Endothelial cell of umbilical vein (primary cell): ENCODE measurements at regions not wholly inside any gene's neighbourhood (a gene's known extent, or its start where the extent isn't known, plus 50 kb on each side); places are given as distances from the start of the nearest gene placed in this dataset.

Experiments
- BruUV-seq: library from RNA; stranded (reverse); fragments of 400-500 nt; replicated peaks from 2 replicates; lab custom pipeline; 2021; lab: Mats Ljungman, UMichigan
- CTCF ChIA-PET: fragments of 300-600, 350-600 bp; sonication (Branson Sonifier 250); formaldehyde crosslinking; loops from one replicate; lab custom pipeline; 2021; ENCODE audit warnings: antibody characterized with exemption, inconsistent platforms; lab: Charles Lee
- POLR2A ChIA-PET: fragments of 300-600, 350-600 bp; sonication (Branson Sonifier 250); formaldehyde crosslinking; loops from one replicate; lab custom pipeline; 2021; ENCODE audit warnings: antibody characterized with exemption, inconsistent platforms; lab: Charles Lee
- DNase-seq: peaks from one replicate; pipeline ENCODE4 v3.0.0-alpha.2; 2011; ENCODE audit warnings: low read depth, low spot score
- FAIRE-seq: peaks from 2 replicates; lab custom pipeline; 2011; peaks lifted over from hg19 to GRCh38; lab: Jason Lieb, UNC
- H2AFZ ChIP-seq: 2 replicates; pipeline ENCODE4 v1.6.0; 2012; ENCODE audit warnings: low read depth, low read length, control low read depth, inconsistent platforms
- H3K27ac ChIP-seq: 2 replicates; pipeline ENCODE4 v1.5.1; 2011; ENCODE audit warnings: low read depth, mild to moderate bottlenecking, control low read depth, low read length, moderate library complexity; ENCODE audit not compliant: insufficient read depth
- H3K27me3 ChIP-seq, 2 experiments: 2 replicates each; pipeline versions ENCODE4 v1.6.0 to v1.6.1; 2011; ENCODE audit warnings: low read length in 2 of 2, mixed read lengths in 1 of 2; ENCODE audit not compliant: control insufficient read depth in 2 of 2, insufficient read depth in 2 of 2
- H3K36me3 ChIP-seq, 2 experiments: 2 replicates in 1 of 2; 3 replicates in 1 of 2; pipeline ENCODE4 v1.5.1; 2011; ENCODE audit warnings: low read length in 2 of 2, mild to moderate bottlenecking in 1 of 2, moderate library complexity in 1 of 2; ENCODE audit not compliant: control insufficient read depth in 2 of 2, insufficient read depth in 2 of 2; ENCODE audit errors: extremely low read depth in 1 of 2
- H3K4me1 ChIP-seq: 3 replicates; pipeline ENCODE4 v1.5.1; 2011; ENCODE audit warnings: mild to moderate bottlenecking, low read length; ENCODE audit not compliant: control insufficient read depth, insufficient read depth; ENCODE audit errors: extremely low read depth
- H3K4me2 ChIP-seq: 2 replicates; pipeline ENCODE4 v1.6.1; 2011; ENCODE audit warnings: low read length, control low read depth, mixed read lengths; ENCODE audit not compliant: insufficient read depth
- H3K4me3 ChIP-seq, 3 experiments: fragments of 200-600 bp in 1 of 3; sonication (generic), shearing (Covaris generic) in 1 of 3; replicated peaks in 1 of 3; 2 replicates each; pipeline ENCODE4 v1.5.1; 2011 to 2016; ENCODE audit warnings: control low read depth in 3 of 3, low read length in 3 of 3, mild to moderate bottlenecking in 2 of 3, inconsistent platforms in 1 of 3, low read depth in 1 of 3, moderate library complexity in 1 of 3; ENCODE audit not compliant: insufficient read depth in 1 of 3
- H3K79me2 ChIP-seq: 2 replicates; pipeline ENCODE4 v1.6.0; 2012; ENCODE audit warnings: low read length, inconsistent platforms; ENCODE audit not compliant: control insufficient read depth, insufficient read depth
- H3K9ac ChIP-seq: replicated peaks from 2 replicates; pipeline ENCODE3; 2011; ENCODE audit warnings: low read length, control low read depth; ENCODE audit not compliant: insufficient read depth; ENCODE audit errors: extremely low read depth
- H3K9me1 ChIP-seq: replicated peaks from 3 replicates; pipeline ENCODE4 v1.6.0; 2011; ENCODE audit warnings: mild to moderate bottlenecking, low read length; ENCODE audit not compliant: control insufficient read depth, insufficient read depth; ENCODE audit errors: extremely low read depth
- H3K9me3 ChIP-seq: replicated peaks from 2 replicates; pipeline ENCODE4 v1.5.1; 2012; ENCODE audit warnings: low read length, inconsistent platforms; ENCODE audit not compliant: control insufficient read depth, insufficient read depth
- H4K20me1 ChIP-seq: replicated peaks from 2 replicates; pipeline ENCODE3; 2011; ENCODE audit warnings: mild to moderate bottlenecking, low read length; ENCODE audit not compliant: control insufficient read depth, insufficient read depth; ENCODE audit errors: extremely low read depth
- CTCF ChIP-seq, 2 donors: IDR thresholded peaks; 1 replicate in 1 of 2; 2 replicates in 1 of 2; pipeline ENCODE4 v1.5.1; 2011; ENCODE audit warnings: low read length in 2 of 2, mild to moderate bottlenecking in 2 of 2, moderate library complexity in 2 of 2, control low read depth in 1 of 2, inconsistent platforms in 1 of 2, low read depth in 1 of 2; ENCODE audit not compliant: insufficient read depth in 1 of 2; ENCODE audit errors: extremely low read depth in 1 of 2
- FOS ChIP-seq: IDR thresholded peaks from 2 replicates; pipeline ENCODE4 v1.6.1; 2011; ENCODE audit warnings: mild to moderate bottlenecking, low read length, moderate library complexity, borderline replicate concordance; ENCODE audit not compliant: insufficient read depth
- GATA2 ChIP-seq: IDR thresholded peaks from 2 replicates; pipeline ENCODE4 v1.7.0; 2011; ENCODE audit warnings: low read depth, mild to moderate bottlenecking, moderate library complexity, mixed read lengths, low read length; ENCODE audit not compliant: insufficient read length, insufficient read depth
- MAX ChIP-seq: IDR thresholded peaks from 2 replicates; pipeline ENCODE4 v1.6.1; 2011; ENCODE audit not compliant: insufficient read depth, insufficient read length
- MYC ChIP-seq: IDR thresholded peaks from one replicate; pipeline ENCODE4 v1.6.1; 2011; ENCODE audit warnings: mild to moderate bottlenecking, low read depth, low read length
- POLR2A ChIP-seq: IDR thresholded peaks from 2 replicates; pipeline ENCODE4 v1.6.1; 2012; ENCODE audit warnings: low read depth, mild to moderate bottlenecking, control low read depth, low read length
- POLR2AphosphoS5 ChIP-seq: IDR thresholded peaks from 2 replicates; pipeline ENCODE4 v1.6.1; 2012; ENCODE audit warnings: low read depth, mild to moderate bottlenecking, control low read depth, low read length, moderate library complexity; ENCODE audit not compliant: insufficient read depth
- dilution Hi-C: fragments of 300-500 bp; cut with MboI; formaldehyde crosslinking; loops from one replicate; pipeline ENCODE4 v1.15.0; 2019; ENCODE audit warnings: low sequenced_read_pairs; ENCODE audit not compliant: extremely low pct_ligation_motif_present
- intact Hi-C: fragments of 100-400 bp; cut with micrococcal nuclease; formaldehyde crosslinking; loops from one replicate; pipeline ENCODE4 v1.10.0; 2022

DNA sequence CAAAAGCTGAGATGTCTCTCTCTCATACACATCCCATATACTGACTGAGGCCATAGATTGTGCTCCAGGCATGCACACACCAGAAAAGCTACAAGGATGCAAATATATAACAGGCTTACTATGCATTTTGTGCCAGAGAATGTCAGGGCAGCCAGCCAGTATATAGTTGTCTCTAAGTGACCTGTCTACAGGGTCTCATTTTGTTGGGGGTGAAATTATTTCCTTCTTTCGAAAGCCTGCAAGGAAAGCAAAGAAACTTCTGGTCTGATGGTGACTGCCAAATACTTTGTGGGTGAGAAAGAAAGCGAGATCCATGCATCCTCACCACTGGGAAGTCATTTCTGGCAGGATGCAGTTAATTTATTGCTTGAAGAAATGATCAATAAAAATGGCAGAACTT lies 70.2 kb downstream of the CDCA7 start:
- ChIA-PET POLR2A (no interaction called here), CTCF (interaction anchor here (1.0 to 1.8 kb wide), 2 partner anchors 12 to 22 kb away, joined by 3 to 4 read pairs; no protein-coding TSS in a partner anchor)
- dilution Hi-C loops (no loop called here), intact Hi-C loops (no loop called here)
- Histone ChIP-seq H3K4me3 (no peak overlapping the region), H3K36me3 (no peaks in the 10 kb centered on the region), H4K20me1 (no peaks in the 10 kb centered on the region), H3K27ac (no peak overlapping the region), H3K9ac (no peak overlapping the region), H3K4me1 (no peaks in the 10 kb centered on the region), H3K9me3 (no peaks in the 10 kb centered on the region), H3K4me2 (no peak overlapping the region), H3K79me2 (no peaks in the 10 kb centered on the region), H3K9me1 (no peaks in the 10 kb centered on the region), H3K27me3 (no peaks in the 10 kb centered on the region), H2AFZ (no peak overlapping the region)
- FAIRE-seq (no peak), DNase-seq (no peak)
- no TSS peak for BruUV-seq
- TF ChIP-seq MYC (no peak), FOS (no peak), POLR2AphosphoS5 (no peak), CTCF (IDR thresholded peaks at IDR 0.05; ENCODE audit: extremely low read depth in 1 of 2, insufficient read depth in 1 of 2, low read depth in 1 of 2, low read length in 2 of 2) (no peak)

- TF ChIP-seq MAX: no peak
- no peak for TF ChIP-seq CTCF (IDR thresholded peaks at IDR 0.05; ENCODE audit: extremely low read depth in 1 of 2, insufficient read depth in 1 of 2, low read depth in 1 of 2, low read length in 2 of 2)
- TF ChIP-seq POLR2A: no peak
- TF ChIP-seq GATA2: no peak
- no peak for TF ChIP-seq FOS
- TF ChIP-seq MYC: no peak
- Histone ChIP-seq H3K4me1 (no peaks in the 10 kb centered on the region), H3K9ac (no peak overlapping the region), H3K79me2 (no peaks in the 10 kb centered on the region), H3K27ac (no peak overlapping the region), H3K9me1 (no peaks in the 10 kb centered on the region), H3K27me3 (peaks cover 0 to 2% of the 10 kb centered on the region in 2 experiments), H4K20me1 (no peaks in the 10 kb centered on the region), H2AFZ (no peak overlapping the region), H3K4me3 (no peak overlapping the region), H3K36me3 (no peaks in the 10 kb centered on the region), H3K9me3 (no peaks in the 10 kb centered on the region), H3K4me2 (no peak overlapping the region)
- no peak for FAIRE-seq
- DNase-seq: no peak
- dilution Hi-C loops: no loop called here
- ChIA-PET POLR2A (no interaction called here), CTCF (interaction anchor here (0.7 to 2.5 kb wide), 2 partner anchors 13 to 21 kb away, joined by 3 to 7 read pairs; no protein-coding TSS in a partner anchor)
- BruUV-seq: no TSS peak
- intact Hi-C loops: no loop called here
Measured at GRCh38 chr2:173427887-173428668, 73.4 kb downstream of the CDCA7 start.
